ENCODE measurements at regions not wholly inside any gene's neighbourhood (a gene's known extent, or its start where the extent isn't known, plus 50 kb on each side); places are given as distances from the start of the nearest gene placed in this dataset.

DNA sequence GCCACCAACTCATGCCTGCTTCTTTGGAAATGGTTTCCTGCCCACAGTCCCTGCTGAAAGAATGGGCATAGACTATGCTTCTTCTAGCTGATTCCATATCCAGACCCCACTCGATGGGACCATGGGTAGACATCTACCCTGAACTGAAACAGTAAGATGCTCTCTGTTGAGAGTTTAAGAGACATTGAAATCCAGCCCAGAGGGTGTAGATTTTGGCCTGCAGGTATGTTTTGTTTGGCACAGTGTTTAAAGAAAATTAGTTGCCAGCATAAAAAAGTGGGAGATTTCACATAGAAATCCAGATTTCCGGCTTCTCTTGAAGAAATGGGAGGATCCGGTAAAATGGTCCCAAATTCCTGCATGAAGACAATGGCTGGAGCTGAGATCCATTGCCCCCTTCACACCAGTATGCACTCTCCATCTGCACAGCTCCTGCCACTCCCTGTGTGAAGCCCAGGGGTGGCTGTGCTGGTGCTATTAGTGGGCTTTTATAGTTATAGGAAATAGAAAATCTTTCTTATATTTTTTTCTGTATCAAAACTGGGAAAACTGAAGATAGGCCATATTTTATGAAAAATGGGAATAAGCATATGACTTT is 218.1 kb downstream of the PTEN start:
- no peak for TF ChIP-seq CHD1 (IDR thresholded peaks at IDR 0.05; ENCODE audit: low read depth, low read length)
- no peak for TF ChIP-seq EZH2 (IDR thresholded peaks at IDR 0.05; ENCODE audit: low read depth, low read length, severe bottlenecking)
- no peak for TF ChIP-seq SP1 (IDR thresholded peaks at IDR 0.05; ENCODE audit: low read depth, low read length)
- TF ChIP-seq CEBPB (IDR thresholded peaks at IDR 0.05; ENCODE audit: low read depth, low read length): no peak
- TF ChIP-seq TAF1 (IDR thresholded peaks at IDR 0.05; ENCODE audit: low read depth, low read length): no peak
- no peak for TF ChIP-seq EP300 (IDR thresholded peaks at IDR 0.05; ENCODE audit: borderline replicate concordance in 1 of 2, low read depth in 2 of 2, low read length in 2 of 2)
- TF ChIP-seq SRF (IDR thresholded peaks at IDR 0.05; ENCODE audit: low read depth, low read length): no peak
- TF ChIP-seq, protein P1, sequence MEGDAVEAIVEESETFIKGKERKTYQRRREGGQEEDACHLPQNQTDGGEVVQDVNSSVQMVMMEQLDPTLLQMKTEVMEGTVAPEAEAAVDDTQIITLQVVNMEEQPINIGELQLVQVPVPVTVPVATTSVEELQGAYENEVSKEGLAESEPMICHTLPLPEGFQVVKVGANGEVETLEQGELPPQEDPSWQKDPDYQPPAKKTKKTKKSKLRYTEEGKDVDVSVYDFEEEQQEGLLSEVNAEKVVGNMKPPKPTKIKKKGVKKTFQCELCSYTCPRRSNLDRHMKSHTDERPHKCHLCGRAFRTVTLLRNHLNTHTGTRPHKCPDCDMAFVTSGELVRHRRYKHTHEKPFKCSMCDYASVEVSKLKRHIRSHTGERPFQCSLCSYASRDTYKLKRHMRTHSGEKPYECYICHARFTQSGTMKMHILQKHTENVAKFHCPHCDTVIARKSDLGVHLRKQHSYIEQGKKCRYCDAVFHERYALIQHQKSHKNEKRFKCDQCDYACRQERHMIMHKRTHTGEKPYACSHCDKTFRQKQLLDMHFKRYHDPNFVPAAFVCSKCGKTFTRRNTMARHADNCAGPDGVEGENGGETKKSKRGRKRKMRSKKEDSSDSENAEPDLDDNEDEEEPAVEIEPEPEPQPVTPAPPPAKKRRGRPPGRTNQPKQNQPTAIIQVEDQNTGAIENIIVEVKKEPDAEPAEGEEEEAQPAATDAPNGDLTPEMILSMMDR (IDR thresholded peaks at IDR 0.05; ENCODE audit: control extremely low read depth in 1 of 3, insufficient read depth in 1 of 3, low read depth in 1 of 3, low read length in 3 of 3): no peak

All from H1 (cell line).